HUES6 (cell line): ENCODE measurements at regions not wholly inside any gene's neighbourhood (a gene's known extent, or its start where the extent isn't known, plus 50 kb on each side); places are given as distances from the start of the nearest gene placed in this dataset.

ENCODE experiments used
- H3K27ac ChIP-seq: 2 replicates; pipeline ENCODE4 v1.7.0; 2013; ENCODE audit warnings: low read depth, mild to moderate bottlenecking, low read length, inconsistent platforms
- H3K27me3 ChIP-seq: 2 replicates; pipeline ENCODE4 v1.6.1; 2013; ENCODE audit warnings: low read length; ENCODE audit not compliant: control insufficient read depth, insufficient read depth
- H3K36me3 ChIP-seq: 2 replicates; pipeline ENCODE4 v1.6.1; 2013; ENCODE audit warnings: low read length; ENCODE audit not compliant: control insufficient read depth, insufficient read depth
- H3K4me1 ChIP-seq: 2 replicates; pipeline ENCODE4 v1.6.1; 2013; ENCODE audit warnings: low read length; ENCODE audit not compliant: control insufficient read depth, insufficient read depth
- H3K4me3 ChIP-seq: 2 replicates; pipeline ENCODE4 v1.5.1; 2013; ENCODE audit warnings: low read depth, low read length
- H3K9ac ChIP-seq: one replicate; pipeline ENCODE4 v1.6.1; 2013; ENCODE audit warnings: mild to moderate bottlenecking, low read length
- H3K9me3 ChIP-seq: 2 replicates; pipeline ENCODE4 v1.6.1; 2013; ENCODE audit warnings: low read depth, low read length; ENCODE audit not compliant: control insufficient read depth, insufficient read depth

GRCh38 chr1:104795931-104796330 lies 1046.2 kb downstream of the AMY1C start:
- Histone ChIP-seq H3K9me3 (no peaks in the 10 kb centered on the region), H3K36me3 (no peaks in the 10 kb centered on the region), H3K4me3 (no peak overlapping the region), H3K27me3 (no peaks in the 10 kb centered on the region), H3K27ac (no peak overlapping the region), H3K9ac (no peak overlapping the region), H3K4me1 (no peaks in the 10 kb centered on the region)

GRCh38 chr1:104797982-104798381 lies 1048.3 kb downstream of the AMY1C start:
- H3K9me3 ChIP-seq = no peaks in the 10 kb centered on the region
- no peaks in the 10 kb centered on the region for H3K4me1 ChIP-seq
- no peak overlapping the region for H3K27ac ChIP-seq
- no peak overlapping the region for H3K4me3 ChIP-seq
- no peaks in the 10 kb centered on the region for H3K27me3 ChIP-seq
- H3K36me3 ChIP-seq = no peaks in the 10 kb centered on the region
- H3K9ac ChIP-seq = no peak overlapping the region

DNA sequence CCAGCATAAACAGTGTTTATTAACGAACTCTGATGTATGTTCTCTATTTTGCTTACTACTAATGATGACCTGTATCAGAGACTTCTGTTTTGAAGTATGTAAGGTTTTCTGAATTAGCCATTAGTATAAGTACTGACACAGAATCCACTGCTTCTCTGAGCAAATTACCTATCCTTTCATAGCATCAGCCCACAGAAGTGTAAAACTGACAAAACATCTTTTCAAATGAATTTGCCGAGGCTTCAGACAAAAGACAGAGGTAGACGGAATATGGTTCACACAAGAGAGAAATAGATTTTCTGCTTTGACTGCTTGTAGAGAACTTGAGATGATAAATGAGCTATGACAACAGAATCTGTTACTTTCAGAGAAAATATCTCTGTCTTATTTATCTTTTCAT lies 1051.6 kb downstream of the AMY1C start:
- Histone ChIP-seq H3K36me3 (no peaks in the 10 kb centered on the region), H3K9ac (no peak overlapping the region), H3K4me1 (no peaks in the 10 kb centered on the region)

DNA sequence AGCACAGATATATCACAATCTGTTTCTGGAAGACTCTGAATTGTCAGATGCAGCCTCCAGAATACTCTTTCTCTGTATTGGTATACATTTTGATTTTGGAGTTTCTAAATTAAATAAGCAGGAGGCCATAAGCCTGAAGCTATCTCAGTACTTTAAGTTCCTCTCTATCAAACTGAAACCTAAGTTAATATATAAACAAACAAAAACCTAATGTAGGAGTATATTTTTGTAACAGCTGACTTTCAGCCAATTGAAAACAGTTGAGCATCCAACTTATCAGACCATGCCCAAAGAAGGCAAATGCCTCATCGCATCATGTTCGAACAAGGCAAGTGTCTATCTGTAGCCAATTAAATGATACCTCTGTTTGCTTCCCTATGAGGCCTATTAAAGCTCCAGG lies 1054.4 kb downstream of the AMY1C start:
- H3K9me3 ChIP-seq = no peaks in the 10 kb centered on the region
- H3K27me3 ChIP-seq = no peaks in the 10 kb centered on the region
- H3K36me3 ChIP-seq = no peaks in the 10 kb centered on the region
- no peak overlapping the region for H3K4me3 ChIP-seq
- no peaks in the 10 kb centered on the region for H3K4me1 ChIP-seq
- H3K27ac ChIP-seq = no peak overlapping the region
- H3K9ac ChIP-seq = no peak overlapping the region

More for the DNA sequence above, 1051.6 kb downstream of the AMY1C start:
- Histone ChIP-seq H3K4me3 (no peak overlapping the region), H3K27ac (no peak overlapping the region), H3K27me3 (no peaks in the 10 kb centered on the region), H3K9me3 (no peaks in the 10 kb centered on the region)

GRCh38 chr1:104807590-104807989 lies 1057.9 kb downstream of the AMY1C start:
- no peak overlapping the region for H3K9ac ChIP-seq

GRCh38 chr1:104825401-104825800 lies 1075.7 kb downstream of the AMY1C start:
- no peaks in the 10 kb centered on the region for H3K36me3 ChIP-seq
- H3K27ac ChIP-seq = no peak overlapping the region
- no peak overlapping the region for H3K9ac ChIP-seq
- no peaks in the 10 kb centered on the region for H3K9me3 ChIP-seq
- H3K27me3 ChIP-seq = no peaks in the 10 kb centered on the region
- no peak overlapping the region for H3K4me3 ChIP-seq
- no peaks in the 10 kb centered on the region for H3K4me1 ChIP-seq

More at GRCh38 chr1:104807590-104807989, 1057.9 kb downstream of the AMY1C start:
- no peaks in the 10 kb centered on the region for H3K9me3 ChIP-seq
- no peaks in the 10 kb centered on the region for H3K36me3 ChIP-seq
- H3K4me1 ChIP-seq = no peaks in the 10 kb centered on the region
- no peaks in the 10 kb centered on the region for H3K27me3 ChIP-seq
- no peak overlapping the region for H3K27ac ChIP-seq
- no peak overlapping the region for H3K4me3 ChIP-seq

DNA sequence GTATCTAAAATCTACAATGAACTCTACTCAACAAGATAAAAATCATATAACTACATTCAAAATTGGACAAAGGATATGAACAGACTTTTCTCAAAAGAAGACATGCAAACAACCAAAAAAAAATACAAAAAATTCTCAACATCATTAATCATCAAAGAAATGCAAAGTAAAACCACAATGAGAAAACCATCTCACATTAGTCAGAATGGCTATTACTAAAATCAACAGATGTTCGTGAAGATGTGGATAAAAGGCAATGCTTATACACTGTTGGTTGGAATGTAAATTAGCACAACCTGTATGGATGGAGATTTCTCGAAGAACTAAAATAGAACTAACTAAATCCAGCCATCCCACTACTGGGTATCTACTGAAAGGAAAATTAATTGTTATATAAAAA lies 1080.8 kb downstream of the AMY1C start:
- H3K36me3 ChIP-seq = no peaks in the 10 kb centered on the region
- H3K9ac ChIP-seq = no peak overlapping the region
- H3K27me3 ChIP-seq = no peaks in the 10 kb centered on the region
- H3K9me3 ChIP-seq = no peaks in the 10 kb centered on the region
- H3K4me1 ChIP-seq = no peaks in the 10 kb centered on the region
- no peak overlapping the region for H3K4me3 ChIP-seq
- no peak overlapping the region for H3K27ac ChIP-seq

DNA sequence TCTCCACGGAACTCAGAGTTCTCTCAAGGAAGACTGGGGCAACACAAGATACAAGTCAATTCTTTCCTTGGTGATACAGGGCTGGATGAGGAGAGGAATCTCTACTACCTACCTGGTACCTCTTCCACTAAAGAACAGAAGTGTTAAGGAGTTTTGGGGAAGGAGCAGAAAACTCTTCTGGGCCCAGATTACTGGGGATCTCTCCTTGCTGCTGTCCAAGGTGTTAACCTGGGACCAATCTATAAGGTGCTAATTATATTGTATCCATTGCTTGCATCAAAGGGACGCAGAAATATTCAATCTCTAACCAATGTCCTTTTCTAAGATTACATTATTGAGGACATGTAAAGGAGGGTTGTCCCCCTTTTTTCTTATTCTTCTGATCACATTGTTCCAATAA lies 1102.5 kb downstream of the AMY1C start:
- Histone ChIP-seq H3K36me3 (no peaks in the 10 kb centered on the region), H3K27me3 (no peaks in the 10 kb centered on the region), H3K9ac (no peak overlapping the region), H3K4me3 (no peak overlapping the region), H3K27ac (no peak overlapping the region), H3K9me3 (no peaks in the 10 kb centered on the region), H3K4me1 (no peaks in the 10 kb centered on the region)

DNA sequence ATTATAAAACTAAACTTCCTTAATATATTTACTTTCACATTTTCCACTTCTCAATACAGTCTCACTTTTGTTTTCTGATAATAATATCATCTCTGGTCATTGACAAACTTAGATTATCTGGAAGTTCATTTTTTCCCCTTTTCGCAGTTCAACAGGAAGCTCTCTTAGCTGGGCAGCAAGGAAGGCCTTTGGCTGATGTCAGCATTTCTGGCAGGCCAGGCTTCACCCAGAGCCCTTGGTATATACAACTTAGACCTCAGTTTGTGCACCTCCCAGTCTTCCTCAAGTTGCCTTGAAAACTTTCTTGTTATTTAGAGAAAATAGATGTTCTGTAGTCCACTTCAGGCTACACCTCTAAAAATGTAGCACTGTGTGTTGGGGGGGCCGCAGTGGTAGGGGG lies 1103.6 kb downstream of the AMY1C start:
- Histone ChIP-seq H3K27me3 (no peaks in the 10 kb centered on the region), H3K4me3 (no peak overlapping the region), H3K9me3 (no peaks in the 10 kb centered on the region), H3K4me1 (no peaks in the 10 kb centered on the region), H3K27ac (no peak overlapping the region), H3K9ac (no peak overlapping the region), H3K36me3 (no peaks in the 10 kb centered on the region)

DNA sequence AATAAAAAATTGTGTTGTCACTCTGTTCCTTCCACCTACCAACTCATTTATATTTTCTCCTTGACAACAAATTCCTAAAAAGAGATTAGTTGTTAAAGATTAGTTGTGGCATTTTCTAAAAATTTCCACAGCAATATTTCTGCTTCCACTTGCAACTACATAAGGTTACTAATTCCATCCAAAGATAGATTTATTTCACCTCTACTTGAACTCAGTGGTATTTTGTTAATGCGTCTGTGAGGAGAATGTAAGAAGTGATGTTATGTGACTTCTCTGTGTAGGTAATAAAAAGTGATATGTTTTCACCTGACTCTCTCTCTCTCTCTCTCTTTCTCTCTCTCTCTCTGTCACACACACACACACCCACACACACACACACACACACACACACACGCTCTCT lies 1104.8 kb downstream of the AMY1C start:
- Histone ChIP-seq H3K4me3 (no peak overlapping the region), H3K9ac (no peak overlapping the region), H3K9me3 (no peaks in the 10 kb centered on the region), H3K27me3 (no peaks in the 10 kb centered on the region), H3K4me1 (no peaks in the 10 kb centered on the region), H3K27ac (no peak overlapping the region), H3K36me3 (no peaks in the 10 kb centered on the region)

DNA sequence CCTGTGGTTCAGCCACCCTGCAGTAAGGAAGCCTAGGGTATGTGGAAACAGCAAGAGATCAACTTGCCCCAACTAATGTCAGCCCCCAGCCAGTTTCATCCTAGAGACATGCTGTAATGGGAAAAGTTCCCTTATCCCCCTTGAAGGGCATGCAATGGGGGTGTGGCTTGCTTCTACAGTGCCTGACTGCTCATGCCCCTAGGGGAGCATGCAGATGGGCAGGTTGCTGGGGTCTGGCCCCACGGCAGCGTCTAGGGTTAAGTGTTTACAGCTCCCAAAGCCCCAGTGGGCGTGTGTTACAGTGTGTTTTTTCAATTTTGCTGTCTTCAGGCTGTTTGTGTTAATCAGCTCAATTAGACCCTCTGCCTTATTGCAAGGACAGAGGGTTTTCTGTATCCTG lies 1105.9 kb downstream of the AMY1C start:
- Histone ChIP-seq H3K36me3 (no peaks in the 10 kb centered on the region), H3K27ac (no peak overlapping the region), H3K9me3 (no peaks in the 10 kb centered on the region), H3K4me3 (no peak overlapping the region), H3K4me1 (no peaks in the 10 kb centered on the region), H3K27me3 (no peaks in the 10 kb centered on the region), H3K9ac (no peak overlapping the region)

DNA sequence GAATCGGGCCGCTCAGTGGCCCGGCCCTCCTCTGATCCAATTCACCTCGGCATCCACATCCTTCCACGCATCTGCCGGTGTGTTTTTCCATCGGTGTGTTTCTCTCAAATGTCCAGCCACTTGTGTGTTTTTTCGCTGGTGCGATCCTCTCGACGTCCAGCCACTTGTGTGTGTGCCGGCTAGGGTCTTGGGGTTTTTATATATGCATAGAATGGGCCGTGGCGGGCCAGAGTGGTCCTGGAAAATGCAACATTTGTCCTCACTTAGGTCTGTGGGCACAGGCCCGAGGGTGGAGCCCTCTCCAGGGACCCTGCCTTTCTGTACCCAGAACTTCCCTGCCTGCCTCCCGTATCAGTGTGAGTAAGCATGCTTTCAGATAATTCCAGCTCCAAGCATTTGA lies 1106.4 kb downstream of the AMY1C start:
- no peaks in the 10 kb centered on the region for H3K9me3 ChIP-seq
- no peak overlapping the region for H3K9ac ChIP-seq
- no peaks in the 10 kb centered on the region for H3K4me1 ChIP-seq
- H3K4me3 ChIP-seq = no peak overlapping the region
- no peaks in the 10 kb centered on the region for H3K36me3 ChIP-seq
- no peaks in the 10 kb centered on the region for H3K27me3 ChIP-seq
- H3K27ac ChIP-seq = no peak overlapping the region
